Caco-2 (cell line): ENCODE measurements at regions not wholly inside any gene's neighbourhood (a gene's known extent, or its start where the extent isn't known, plus 50 kb on each side); places are given as distances from the start of the nearest gene placed in this dataset.

ENCODE experiments used
- BruUV-seq: library from RNA; stranded (reverse); fragments of 400-500 nt; replicated peaks from 2 replicates; lab custom pipeline; 2021; lab: Mats Ljungman, UMichigan
- CTCF ChIA-PET: fragments of 300-600 bp; sonication (Branson Sonifier 250); formaldehyde crosslinking; loops from one replicate; lab custom pipeline; 2022; ENCODE audit warnings: antibody characterized with exemption; lab: Charles Lee
- POLR2A ChIA-PET: fragments of 300-600 bp; sonication (Branson Sonifier 250); formaldehyde crosslinking; loops from one replicate; lab custom pipeline; 2022; ENCODE audit warnings: antibody characterized with exemption; lab: Charles Lee
- DNase-seq, 2 experiments: peaks; one replicate each; pipeline versions ENCODE4 v3.0.0 to v3.0.0-alpha.2; 2020 to 2022
- H3K27me3 ChIP-seq: replicated peaks from 2 replicates; pipeline ENCODE4 v1.6.0; 2011; ENCODE audit warnings: low read length; ENCODE audit not compliant: control insufficient read depth, insufficient read depth
- H3K36me3 ChIP-seq: 2 replicates; pipeline ENCODE4 v1.5.1; 2011; ENCODE audit warnings: low read length; ENCODE audit not compliant: control insufficient read depth, insufficient read depth
- H3K4me1 ChIP-seq: fragments of 250-450 bp; sonication (Bioruptor Pico); 2 replicates; pipeline ENCODE4 v1.5.1; 2020; ENCODE audit warnings: mild to moderate bottlenecking
- H3K4me3 ChIP-seq: 2 replicates; pipeline ENCODE4 v1.5.1; 2011; ENCODE audit warnings: low read depth, mild to moderate bottlenecking, control low read depth, low read length
- H3K9me3 ChIP-seq: fragments of 250-450 bp; sonication (Bioruptor Pico); 2 replicates; pipeline ENCODE4 v1.5.1; 2020; ENCODE audit warnings: mild to moderate bottlenecking, moderate library complexity
- H3K27ac Mint-ChIP-seq: one replicate; pipeline ENCODE4 v1.8.0; 2022; ENCODE audit warnings: mixed read lengths; ENCODE audit not compliant: unreplicated experiment
- H3K27me3 Mint-ChIP-seq: one replicate; pipeline ENCODE4 v1.8.0; 2022; ENCODE audit warnings: mixed read lengths; ENCODE audit not compliant: insufficient read depth, unreplicated experiment
- H3K36me3 Mint-ChIP-seq: one replicate; pipeline ENCODE4 v1.8.0; 2022; ENCODE audit warnings: mild to moderate bottlenecking, mixed read lengths; ENCODE audit not compliant: insufficient read depth, unreplicated experiment
- H3K4me1 Mint-ChIP-seq: one replicate; pipeline ENCODE4 v1.8.0; 2022; ENCODE audit warnings: low read depth, mixed read lengths; ENCODE audit not compliant: unreplicated experiment
- H3K4me3 Mint-ChIP-seq: one replicate; pipeline ENCODE4 v1.8.0; 2022; ENCODE audit warnings: mild to moderate bottlenecking, moderate library complexity, mixed read lengths; ENCODE audit not compliant: unreplicated experiment
- H3K9me3 Mint-ChIP-seq: one replicate; pipeline ENCODE4 v1.8.0; 2022; ENCODE audit warnings: mixed read lengths; ENCODE audit not compliant: unreplicated experiment
- intact Hi-C: fragments of 100-400 bp; cut with micrococcal nuclease; formaldehyde crosslinking; loops from one replicate; pipeline ENCODE4 v1.10.0; 2022; ENCODE audit not compliant: unreplicated experiment
- TF ChIP-seq, protein P1 (sequence below), 2 experiments: fragments of 200-600 bp in 1 of 2; IDR thresholded peaks; 1 replicate in 1 of 2; 2 replicates in 1 of 2; pipeline versions ENCODE4 v1.5.1 to v1.8.0; 2011 to 2022; ENCODE audit warnings: antibody characterized with exemption in 1 of 2, control low read depth in 1 of 2, inconsistent platforms in 1 of 2, low read depth in 1 of 2, low read length in 1 of 2, mild to moderate bottlenecking in 1 of 2, moderate library complexity in 1 of 2; ENCODE audit not compliant: insufficient read depth in 1 of 2, severe bottlenecking in 1 of 2, unreplicated experiment in 1 of 2

GRCh38 chr2:126810001-126810400, 88.7 kb upstream of the TEX51 start:
- no peak for DNase-seq
- TF ChIP-seq, protein P1, sequence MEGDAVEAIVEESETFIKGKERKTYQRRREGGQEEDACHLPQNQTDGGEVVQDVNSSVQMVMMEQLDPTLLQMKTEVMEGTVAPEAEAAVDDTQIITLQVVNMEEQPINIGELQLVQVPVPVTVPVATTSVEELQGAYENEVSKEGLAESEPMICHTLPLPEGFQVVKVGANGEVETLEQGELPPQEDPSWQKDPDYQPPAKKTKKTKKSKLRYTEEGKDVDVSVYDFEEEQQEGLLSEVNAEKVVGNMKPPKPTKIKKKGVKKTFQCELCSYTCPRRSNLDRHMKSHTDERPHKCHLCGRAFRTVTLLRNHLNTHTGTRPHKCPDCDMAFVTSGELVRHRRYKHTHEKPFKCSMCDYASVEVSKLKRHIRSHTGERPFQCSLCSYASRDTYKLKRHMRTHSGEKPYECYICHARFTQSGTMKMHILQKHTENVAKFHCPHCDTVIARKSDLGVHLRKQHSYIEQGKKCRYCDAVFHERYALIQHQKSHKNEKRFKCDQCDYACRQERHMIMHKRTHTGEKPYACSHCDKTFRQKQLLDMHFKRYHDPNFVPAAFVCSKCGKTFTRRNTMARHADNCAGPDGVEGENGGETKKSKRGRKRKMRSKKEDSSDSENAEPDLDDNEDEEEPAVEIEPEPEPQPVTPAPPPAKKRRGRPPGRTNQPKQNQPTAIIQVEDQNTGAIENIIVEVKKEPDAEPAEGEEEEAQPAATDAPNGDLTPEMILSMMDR (IDR thresholded peaks at IDR 0.05; ENCODE audit: insufficient read depth in 1 of 2, low read depth in 1 of 2, low read length in 1 of 2, severe bottlenecking in 1 of 2, unreplicated experiment in 1 of 2), result no peak
- Mint-ChIP-seq H3K36me3 (no peaks in the 10 kb centered on the region), H3K4me3 (no peak overlapping the region), H3K27me3 (peaks cover 21% of the 10 kb centered on the region), H3K4me1 (no peaks in the 10 kb centered on the region), H3K27ac (no peak overlapping the region), H3K9me3 (no peaks in the 10 kb centered on the region)
- ChIA-PET CTCF (no interaction called here), POLR2A (no interaction called here)
- Histone ChIP-seq H3K36me3 (no peaks in the 10 kb centered on the region), H3K27me3 (no peaks in the 10 kb centered on the region), H3K4me3 (no peak overlapping the region), H3K4me1 (no peaks in the 10 kb centered on the region), H3K9me3 (no peaks in the 10 kb centered on the region; the same call in 1 of the 2 replicates)
- BruUV-seq, result no TSS peak
- intact Hi-C loops, result no loop called here

GRCh38 chr2:126811101-126811500, 87.6 kb upstream of the TEX51 start:
- DNase-seq, result no peak
- Histone ChIP-seq H3K27me3 (no peaks in the 10 kb centered on the region), H3K9me3 (no peaks in the 10 kb centered on the region; the same call in 1 of the 2 replicates), H3K36me3 (no peaks in the 10 kb centered on the region), H3K4me1 (no peaks in the 10 kb centered on the region), H3K4me3 (no peak overlapping the region)
- H3K27me3 Mint-ChIP-seq, result peaks cover 19% of the 10 kb centered on the region
- no peaks in the 10 kb centered on the region for H3K36me3 Mint-ChIP-seq
- H3K9me3 Mint-ChIP-seq, result no peaks in the 10 kb centered on the region
- H3K4me1 Mint-ChIP-seq, result no peaks in the 10 kb centered on the region
- no peak overlapping the region for H3K4me3 Mint-ChIP-seq
- ChIA-PET CTCF (no interaction called here), POLR2A (no interaction called here)
- TF ChIP-seq, protein P1 (IDR thresholded peaks at IDR 0.05; ENCODE audit: insufficient read depth in 1 of 2, low read depth in 1 of 2, low read length in 1 of 2, severe bottlenecking in 1 of 2, unreplicated experiment in 1 of 2), result no peak
- BruUV-seq, result no TSS peak
- H3K27ac Mint-ChIP-seq, result no peak overlapping the region
- intact Hi-C loops, result no loop called here

- intact Hi-C loops, result no loop called here
- TF ChIP-seq, protein P1 (IDR thresholded peaks at IDR 0.05; ENCODE audit: insufficient read depth in 1 of 2, low read depth in 1 of 2, low read length in 1 of 2, severe bottlenecking in 1 of 2, unreplicated experiment in 1 of 2), result no peak
- peaks cover 16% of the 10 kb centered on the region for H3K27me3 Mint-ChIP-seq
- Histone ChIP-seq H3K9me3 (peaks cover 6% of the 10 kb centered on the region), H3K27me3 (no peaks in the 10 kb centered on the region; the same call in 1 of the 2 replicates), H3K36me3 (no peaks in the 10 kb centered on the region), H3K4me1 (no peaks in the 10 kb centered on the region), H3K4me3 (no peak overlapping the region)
- no peaks in the 10 kb centered on the region for H3K4me1 Mint-ChIP-seq
- ChIA-PET POLR2A (interaction anchor here (0.6 kb wide), 1 partner anchor 112 kb away, joined by 3 read pairs; no protein-coding TSS in a partner anchor), CTCF (no interaction called here)
- H3K27ac Mint-ChIP-seq, result no peak overlapping the region
- BruUV-seq, result no TSS peak
- DNase-seq, result no peak
- no peaks in the 10 kb centered on the region for H3K36me3 Mint-ChIP-seq
- H3K9me3 Mint-ChIP-seq, result no peaks in the 10 kb centered on the region
- H3K4me3 Mint-ChIP-seq, result no peak overlapping the region
Observed at GRCh38 chr2:126817172-126817571, 81.5 kb upstream of the TEX51 start.
